CD14-positive monocyte (primary cell): ENCODE measurements at regions not wholly inside any gene's neighbourhood (a gene's known extent, or its start where the extent isn't known, plus 50 kb on each side); places are given as distances from the start of the nearest gene placed in this dataset.

ENCODE experiments used
- DNase-seq, 3 donors: peaks; one replicate each; pipeline ENCODE4 v3.0.0-alpha.2; 2011 to 2022
- H2AFZ ChIP-seq: 2 replicates; pipeline ENCODE4 v1.6.0; 2012; ENCODE audit warnings: mild to moderate bottlenecking, low read depth, low read length, inconsistent platforms; ENCODE audit not compliant: insufficient read depth, poor library complexity, severe bottlenecking
- H3K27ac ChIP-seq, 2 donors: 1 replicate in 1 of 2; 2 replicates in 1 of 2; pipeline ENCODE4 v1.5.1; 2012 to 2013; ENCODE audit warnings: low read length in 2 of 2, control low read depth in 1 of 2, inconsistent platforms in 1 of 2, low read depth in 1 of 2, mild to moderate bottlenecking in 1 of 2
- H3K27me3 ChIP-seq, 2 donors: one replicate each; pipeline versions ENCODE4 v1.6.0 to v1.6.1; 2011 to 2013; ENCODE audit warnings: low read length in 2 of 2; ENCODE audit not compliant: control insufficient read depth in 2 of 2, insufficient read depth in 2 of 2
- H3K36me3 ChIP-seq, 2 donors: replicated peaks in 1 of 2; 1 replicate in 1 of 2; 2 replicates in 1 of 2; pipeline versions ENCODE4 v1.5.1 to v1.6.1; 2012 to 2013; ENCODE audit warnings: low read length in 2 of 2, control low read depth in 1 of 2, inconsistent platforms in 1 of 2, mild to moderate bottlenecking in 1 of 2; ENCODE audit not compliant: insufficient read depth in 2 of 2, control insufficient read depth in 1 of 2
- H3K4me1 ChIP-seq, 2 donors: 1 replicate in 1 of 2; 2 replicates in 1 of 2; pipeline versions ENCODE4 v1.5.1 to v1.6.1; 2012 to 2013; ENCODE audit warnings: low read length in 2 of 2, control low read depth in 1 of 2, inconsistent platforms in 1 of 2, mild to moderate bottlenecking in 1 of 2, moderate library complexity in 1 of 2; ENCODE audit not compliant: insufficient read depth in 2 of 2, control insufficient read depth in 1 of 2
- H3K4me2 ChIP-seq: replicated peaks from 2 replicates; pipeline ENCODE3; 2012; ENCODE audit warnings: low read length, moderate library complexity, mild to moderate bottlenecking; ENCODE audit not compliant: poor library complexity, severe bottlenecking; ENCODE audit errors: extremely low read depth
- H3K4me3 ChIP-seq, 3 experiments: fragments of 200-600 bp in 1 of 3; sonication (generic) in 1 of 3; replicated peaks in 1 of 3; 1 replicate in 2 of 3; 2 replicates in 1 of 3; pipeline ENCODE4 v1.5.1; 2011 to 2013; ENCODE audit warnings: low read length in 3 of 3, mild to moderate bottlenecking in 3 of 3, control low read depth in 2 of 3, low read depth in 2 of 3, inconsistent platforms in 1 of 3, moderate library complexity in 1 of 3
- H3K79me2 ChIP-seq: 2 replicates; pipeline ENCODE4 v1.6.0; 2012; ENCODE audit warnings: mild to moderate bottlenecking, control low read depth, inconsistent platforms, low read length, moderate library complexity; ENCODE audit not compliant: insufficient read depth
- H3K9ac ChIP-seq: 2 replicates; pipeline ENCODE4 v1.6.0; 2017; ENCODE audit warnings: low read length, mild to moderate bottlenecking; ENCODE audit not compliant: insufficient read depth, poor library complexity, severe bottlenecking
- H3K9me3 ChIP-seq, 2 donors: replicated peaks in 1 of 2; 1 replicate in 1 of 2; 2 replicates in 1 of 2; pipeline versions ENCODE4 v1.5.1 to v1.6.1; 2012 to 2013; ENCODE audit warnings: low read length in 2 of 2, control low read depth in 1 of 2; ENCODE audit not compliant: control insufficient read depth in 1 of 2, insufficient read depth in 1 of 2
- H4K20me1 ChIP-seq: 2 replicates; pipeline ENCODE4 v1.6.0; 2012; ENCODE audit warnings: mild to moderate bottlenecking, low read length, control low read depth, moderate library complexity; ENCODE audit not compliant: insufficient read depth
- H3K27ac Mint-ChIP-seq, 7 donors: one replicate each; pipeline ENCODE4 v1.8.0; 2020; ENCODE audit warnings: mild to moderate bottlenecking in 7 of 7, mixed read lengths in 7 of 7, moderate library complexity in 6 of 7, inconsistent platforms in 2 of 7
- H3K27me3 Mint-ChIP-seq, 3 donors: one replicate each; pipeline ENCODE4 v1.8.0; 2021 to 2022; ENCODE audit warnings: low read depth in 3 of 3, mild to moderate bottlenecking in 3 of 3, mixed read lengths in 3 of 3, moderate library complexity in 3 of 3, inconsistent platforms in 1 of 3
- H3K36me3 Mint-ChIP-seq, 2 donors: one replicate each; pipeline ENCODE4 v1.8.0; 2020; ENCODE audit warnings: mixed read lengths in 2 of 2, inconsistent platforms in 1 of 2, mild to moderate bottlenecking in 1 of 2
- H3K4me1 Mint-ChIP-seq: one replicate; pipeline ENCODE4 v1.8.0; 2020; ENCODE audit warnings: mild to moderate bottlenecking, mixed read lengths
- H3K4me3 Mint-ChIP-seq, 2 donors: one replicate each; pipeline ENCODE4 v1.8.0; 2020; ENCODE audit warnings: mild to moderate bottlenecking in 2 of 2, mixed read lengths in 2 of 2, moderate library complexity in 1 of 2
- H3K9me3 Mint-ChIP-seq, 7 donors: one replicate each; pipeline ENCODE4 v1.8.0; 2020 to 2022; ENCODE audit warnings: mixed read lengths in 7 of 7, mild to moderate bottlenecking in 6 of 7, moderate library complexity in 6 of 7, inconsistent platforms in 2 of 7
- CTCF ChIP-seq: fragments of 200-600 bp; IDR thresholded peaks from one replicate; pipeline ENCODE4 v1.8.0; 2022; ENCODE audit warnings: antibody characterized with exemption, mild to moderate bottlenecking
- WGBS: methylation state at CpG from one replicate; pipeline ENCODE4 v1.1.5; 2013; ENCODE audit warnings: missing lambda C conversion rate; ENCODE audit not compliant: insufficient coverage; 5-methylcytosine and 5-hydroxymethylcytosine counted together
- intact Hi-C, 2 donors: fragments of 100-400 bp; cut with micrococcal nuclease; formaldehyde crosslinking; loops; one replicate each; pipeline versions ENCODE4 v1.15.0 to v1.15.1; 2023

DNA sequence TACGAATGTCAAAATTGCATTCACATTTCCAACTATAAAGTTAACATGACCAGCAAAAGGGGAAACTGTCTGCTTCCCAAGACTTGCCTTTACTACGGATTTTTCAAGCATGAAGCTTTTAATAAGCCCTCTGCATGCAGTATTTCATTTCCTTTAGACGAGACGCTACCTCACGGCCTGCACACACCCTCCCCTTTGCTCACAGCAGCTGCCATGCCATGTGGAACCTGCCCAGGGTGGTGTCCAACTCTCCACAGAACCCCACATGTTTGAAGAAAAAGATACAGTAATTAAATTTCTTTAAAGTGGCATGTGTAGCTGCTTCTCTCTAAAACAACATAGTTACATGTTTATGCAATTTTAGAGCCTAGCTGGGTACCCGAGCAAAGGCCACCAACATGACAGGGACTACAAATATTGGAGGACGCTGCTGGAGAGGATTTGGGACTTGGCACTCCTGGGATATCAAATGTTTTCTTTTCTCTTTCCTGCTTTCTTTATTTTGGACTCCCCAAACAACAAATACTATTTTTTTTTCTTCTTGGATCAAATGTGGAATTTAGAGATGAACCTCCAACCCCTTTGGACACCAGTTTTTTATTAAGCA is 256.9 kb upstream of the PCSK5 start:
- no peaks in the 10 kb centered on the region for H3K9me3 ChIP-seq
- Mint-ChIP-seq H3K4me1 (peaks cover 10% of the 10 kb centered on the region), H3K4me3 (no peak overlapping the region), H3K27me3 (peaks cover 0 to 1% (median 0%) of the 10 kb centered on the region in 3 donors), H3K27ac (peak overlapping the region in 1 of 7 donors; percentile 28), H3K36me3 (no peaks in the 10 kb centered on the region), H3K9me3 (peaks cover 0 to 5% (median 0%) of the 10 kb centered on the region in 7 donors)
- H3K4me2 ChIP-seq: no peak overlapping the region
- no peak overlapping the region for H3K4me3 ChIP-seq
- H2AFZ ChIP-seq: no peak overlapping the region
- DNase-seq: no peak
- H3K9ac ChIP-seq: no peak overlapping the region
- H3K36me3 ChIP-seq: no peaks in the 10 kb centered on the region
- TF ChIP-seq CTCF: no peak
- H3K27me3 ChIP-seq: no peaks in the 10 kb centered on the region
- intact Hi-C loops: no loop called here
- no peaks in the 10 kb centered on the region for H3K79me2 ChIP-seq
- no peaks in the 10 kb centered on the region for H4K20me1 ChIP-seq
- 83% methylated on average over 4 of the region's 7 CpGs for WGBS
- no peak overlapping the region for H3K27ac ChIP-seq
- peaks cover 5 to 6% of the 10 kb centered on the region in 2 donors for H3K4me1 ChIP-seq

DNA sequence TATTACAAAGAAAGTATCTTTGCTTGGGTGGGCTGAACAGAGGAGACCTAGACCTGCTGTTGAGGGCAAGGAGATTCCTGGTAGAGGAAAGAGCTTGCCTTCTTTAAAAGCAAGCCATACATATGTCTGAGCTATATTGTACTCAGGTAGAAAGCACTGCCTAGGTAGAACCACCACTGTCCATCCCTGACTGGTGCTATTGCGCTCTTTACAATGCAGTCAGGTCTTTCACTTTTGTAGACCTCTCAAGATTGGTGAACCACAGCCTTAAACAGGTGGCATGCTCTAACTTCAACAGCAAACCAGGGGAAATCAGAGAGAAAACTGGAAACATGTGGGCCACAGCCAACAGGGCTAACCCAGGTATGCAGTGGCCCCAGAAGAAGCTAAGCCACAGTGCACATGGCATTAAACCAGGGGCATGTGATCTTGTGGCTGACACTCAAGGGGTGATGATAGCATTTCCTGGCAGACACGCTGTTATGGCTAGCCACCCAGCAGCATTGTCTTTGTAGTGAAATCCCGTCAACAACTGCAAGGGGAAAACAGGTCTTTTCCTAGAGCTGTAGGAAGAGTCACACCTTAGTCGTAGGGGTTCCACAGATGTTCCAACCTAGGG is 253.9 kb upstream of the PCSK5 start:
- intact Hi-C loops: no loop called here
- WGBS: 88% methylated on average over 4 of the region's 4 CpGs

More for the DNA sequence above, 253.9 kb upstream of the PCSK5 start:
- Mint-ChIP-seq H3K27me3 (peaks cover 0 to 1% (median 0%) of the 10 kb centered on the region in 3 donors), H3K36me3 (no peaks in the 10 kb centered on the region), H3K4me1 (peaks cover 10% of the 10 kb centered on the region), H3K4me3 (no peak overlapping the region), H3K27ac (no peak overlapping the region), H3K9me3 (peaks cover 0 to 2% (median 0%) of the 10 kb centered on the region in 7 donors)
- Histone ChIP-seq H4K20me1 (no peaks in the 10 kb centered on the region), H2AFZ (no peak overlapping the region), H3K27ac (no peak overlapping the region), H3K9ac (no peak overlapping the region), H3K4me1 (peaks cover 5 to 6% of the 10 kb centered on the region in 2 donors), H3K4me2 (no peak overlapping the region), H3K79me2 (no peaks in the 10 kb centered on the region), H3K9me3 (no peaks in the 10 kb centered on the region), H3K36me3 (no peaks in the 10 kb centered on the region), H3K27me3 (no peaks in the 10 kb centered on the region), H3K4me3 (no peak overlapping the region)
- no peak for DNase-seq
- no peak for TF ChIP-seq CTCF
